ENCODE measurements at regions not wholly inside any gene's neighbourhood (a gene's known extent, or its start where the extent isn't known, plus 50 kb on each side); places are given as distances from the start of the nearest gene placed in this dataset.

DNA sequence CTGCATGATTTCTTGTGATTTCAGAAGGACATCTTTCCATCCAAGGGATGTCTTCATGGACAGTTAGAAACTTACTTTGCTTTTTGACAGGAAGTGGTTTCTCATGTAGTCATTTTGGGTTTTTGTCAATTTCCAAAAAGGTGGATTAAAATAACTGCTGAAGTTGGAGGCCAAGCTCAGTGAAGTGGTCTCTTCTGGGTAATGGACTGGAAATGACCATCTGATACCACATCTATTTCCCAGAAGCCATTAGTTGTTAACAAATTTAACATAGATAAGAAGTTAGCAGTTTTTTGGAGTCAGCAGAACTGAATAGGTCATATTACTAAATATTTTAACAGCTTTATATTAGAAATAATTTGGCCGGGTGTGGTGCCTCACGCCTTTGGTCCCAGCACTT is 86.2 kb upstream of the MYO10 start:
- TF ChIP-seq CTCF (IDR thresholded peaks at IDR 0.05) = no peak
- no peak for TF ChIP-seq POLR2A (IDR thresholded peaks at IDR 0.05)
- no peak for TF ChIP-seq POLR2AphosphoS5 (IDR thresholded peaks at IDR 0.05)
- TF ChIP-seq EP300 (IDR thresholded peaks at IDR 0.05) = no peak

All from gastroesophageal sphincter (tissue), 3 donors.